ENCODE measurements at regions not wholly inside any gene's neighbourhood (a gene's known extent, or its start where the extent isn't known, plus 50 kb on each side); places are given as distances from the start of the nearest gene placed in this dataset.

DNA sequence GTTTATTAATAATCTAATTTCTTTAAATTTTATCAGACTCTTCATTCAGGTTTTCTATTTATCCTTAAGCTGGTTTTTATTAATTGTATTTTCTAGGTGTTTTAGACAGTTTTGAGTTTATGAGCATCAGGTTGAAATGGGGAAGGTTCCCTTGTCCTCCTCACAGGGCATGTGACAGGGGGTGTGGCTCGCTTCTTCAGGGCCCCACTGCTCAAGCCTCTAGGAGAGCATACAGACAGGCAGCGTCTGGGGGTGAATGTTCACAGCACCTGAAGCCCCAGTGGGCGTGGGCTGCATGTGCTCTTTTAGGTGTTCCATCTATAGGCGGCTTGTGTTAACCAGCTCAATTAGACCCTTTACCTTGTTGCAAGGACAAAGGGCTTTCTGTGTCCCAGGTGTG is 78.2 kb upstream of the RUFY1 start:
- Mint-ChIP-seq H3K4me3 (ENCODE audit: unreplicated experiment) (no peak overlapping the region), H3K4me1 (ENCODE audit: low read depth, unreplicated experiment) (peaks cover 8% of the 10 kb centered on the region), H3K9me3 (ENCODE audit: unreplicated experiment) (no peaks in the 10 kb centered on the region), H3K27ac (ENCODE audit: unreplicated experiment) (no peak overlapping the region), H3K36me3 (ENCODE audit: low read depth, unreplicated experiment) (no peaks in the 10 kb centered on the region), H3K27me3 (ENCODE audit: low read depth, unreplicated experiment) (peaks cover 7% of the 10 kb centered on the region)
- peaks cover 3% of the 10 kb centered on the region for H3K9me3 ChIP-seq (ENCODE audit: insufficient read depth, low read depth, low read length)
- no peak overlapping the region for H3K9ac ChIP-seq (ENCODE audit: low read length)
- no peaks in the 10 kb centered on the region for H3K4me1 ChIP-seq (ENCODE audit: insufficient read depth, low read length)
- no peaks in the 10 kb centered on the region for H3K27me3 ChIP-seq (ENCODE audit: insufficient read depth, low read length)
- H3K79me2 ChIP-seq (ENCODE audit: insufficient read depth, low read length) = no peaks in the 10 kb centered on the region
- no peak overlapping the region for H2AFZ ChIP-seq (ENCODE audit: low read depth, low read length)
- H4K20me1 ChIP-seq (ENCODE audit: insufficient read depth, low read length) = no peaks in the 10 kb centered on the region
- FAIRE-seq = no peak
- no peak overlapping the region for H3K4me3 ChIP-seq (ENCODE audit: insufficient read depth, low read depth, low read length)
- H3K36me3 ChIP-seq (ENCODE audit: insufficient read depth, low read length) = no peaks in the 10 kb centered on the region
- H3K27ac ChIP-seq (ENCODE audit: low read depth, low read length) = no peak overlapping the region
- DNase-seq (ENCODE audit: low read depth) = no peak
- no peak overlapping the region for H3K4me2 ChIP-seq (ENCODE audit: low read length)
- no peak for TF ChIP-seq EZH2 (IDR thresholded peaks at IDR 0.05; ENCODE audit: insufficient read depth, low read length)

DNA sequence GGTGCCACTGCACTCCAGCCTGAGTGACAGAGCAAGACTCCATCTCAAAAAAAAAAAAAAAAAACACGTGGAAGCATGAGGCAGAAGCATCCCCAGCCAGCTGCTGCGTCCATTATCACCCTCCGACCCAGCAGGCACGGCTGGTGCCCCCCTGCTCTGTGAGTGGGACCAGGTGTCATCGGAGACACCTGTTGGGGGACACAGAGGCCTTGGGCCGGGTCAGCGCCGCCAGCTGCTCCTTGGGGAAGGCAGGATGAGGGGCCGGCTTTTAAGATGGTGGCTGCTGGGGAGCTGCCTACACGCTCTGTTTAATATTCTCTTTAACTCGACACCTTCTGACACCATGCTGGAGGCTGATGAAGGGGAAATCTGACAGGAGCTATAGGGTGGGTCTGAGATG is 80.2 kb upstream of the RUFY1 start:
- H3K27ac ChIP-seq (ENCODE audit: low read depth, low read length) = no peak overlapping the region
- H3K4me1 ChIP-seq (ENCODE audit: insufficient read depth, low read length) = no peaks in the 10 kb centered on the region
- no peaks in the 10 kb centered on the region for H3K27me3 Mint-ChIP-seq (ENCODE audit: low read depth, unreplicated experiment)
- no peak overlapping the region for H3K9ac ChIP-seq (ENCODE audit: low read length)
- DNase-seq (ENCODE audit: low read depth) (no peak), FAIRE-seq (no peak)
- no peaks in the 10 kb centered on the region for H3K27me3 ChIP-seq (ENCODE audit: insufficient read depth, low read length)
- no peaks in the 10 kb centered on the region for H4K20me1 ChIP-seq (ENCODE audit: insufficient read depth, low read length)
- H3K4me2 ChIP-seq (ENCODE audit: low read length) = no peak overlapping the region
- no peak overlapping the region for H2AFZ ChIP-seq (ENCODE audit: low read depth, low read length)
- TF ChIP-seq EZH2 (IDR thresholded peaks at IDR 0.05; ENCODE audit: insufficient read depth, low read length) = no peak
- TF ChIP-seq, protein P1, sequence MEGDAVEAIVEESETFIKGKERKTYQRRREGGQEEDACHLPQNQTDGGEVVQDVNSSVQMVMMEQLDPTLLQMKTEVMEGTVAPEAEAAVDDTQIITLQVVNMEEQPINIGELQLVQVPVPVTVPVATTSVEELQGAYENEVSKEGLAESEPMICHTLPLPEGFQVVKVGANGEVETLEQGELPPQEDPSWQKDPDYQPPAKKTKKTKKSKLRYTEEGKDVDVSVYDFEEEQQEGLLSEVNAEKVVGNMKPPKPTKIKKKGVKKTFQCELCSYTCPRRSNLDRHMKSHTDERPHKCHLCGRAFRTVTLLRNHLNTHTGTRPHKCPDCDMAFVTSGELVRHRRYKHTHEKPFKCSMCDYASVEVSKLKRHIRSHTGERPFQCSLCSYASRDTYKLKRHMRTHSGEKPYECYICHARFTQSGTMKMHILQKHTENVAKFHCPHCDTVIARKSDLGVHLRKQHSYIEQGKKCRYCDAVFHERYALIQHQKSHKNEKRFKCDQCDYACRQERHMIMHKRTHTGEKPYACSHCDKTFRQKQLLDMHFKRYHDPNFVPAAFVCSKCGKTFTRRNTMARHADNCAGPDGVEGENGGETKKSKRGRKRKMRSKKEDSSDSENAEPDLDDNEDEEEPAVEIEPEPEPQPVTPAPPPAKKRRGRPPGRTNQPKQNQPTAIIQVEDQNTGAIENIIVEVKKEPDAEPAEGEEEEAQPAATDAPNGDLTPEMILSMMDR (IDR thresholded peaks at IDR 0.05; ENCODE audit: insufficient read depth, low read depth, low read length) = no peak
- H3K36me3 ChIP-seq (ENCODE audit: insufficient read depth, low read length) = no peaks in the 10 kb centered on the region
- peaks cover 2% of the 10 kb centered on the region for H3K4me1 Mint-ChIP-seq (ENCODE audit: low read depth, unreplicated experiment)
- H3K4me3 Mint-ChIP-seq (ENCODE audit: unreplicated experiment) = no peak overlapping the region
- H3K9me3 Mint-ChIP-seq (ENCODE audit: unreplicated experiment) = no peaks in the 10 kb centered on the region
- H3K9me3 ChIP-seq (ENCODE audit: insufficient read depth, low read depth, low read length) = peaks cover 7% of the 10 kb centered on the region
- H3K27ac Mint-ChIP-seq (ENCODE audit: unreplicated experiment) = no peak overlapping the region
- H3K36me3 Mint-ChIP-seq (ENCODE audit: low read depth, unreplicated experiment) = no peaks in the 10 kb centered on the region
- no peak overlapping the region for H3K4me3 ChIP-seq (ENCODE audit: insufficient read depth, low read depth, low read length)
- no peaks in the 10 kb centered on the region for H3K79me2 ChIP-seq (ENCODE audit: insufficient read depth, low read length)

DNA sequence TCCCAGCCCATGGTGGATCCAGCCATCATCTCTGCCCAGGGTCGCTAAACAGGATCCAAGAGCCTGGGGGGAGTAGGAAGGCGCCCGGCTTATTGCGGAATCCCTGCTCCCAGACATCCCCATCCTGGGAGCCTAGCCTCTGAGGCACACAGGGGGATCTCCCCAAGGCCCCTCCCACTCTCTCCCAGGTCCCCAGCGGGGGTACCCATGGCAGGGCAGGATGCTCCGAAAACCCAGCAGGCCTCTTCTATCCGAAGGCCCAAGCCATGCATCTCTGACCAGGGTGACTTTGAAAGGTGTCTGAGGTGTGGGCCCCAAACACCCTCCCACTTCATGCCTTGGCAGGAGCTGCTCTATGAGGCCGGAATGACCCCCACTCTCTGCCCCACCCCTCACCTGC is 81.7 kb upstream of the RUFY1 start:
- no peaks in the 10 kb centered on the region for H3K27me3 Mint-ChIP-seq (ENCODE audit: low read depth, unreplicated experiment)

More for the DNA sequence above, 81.7 kb upstream of the RUFY1 start:
- DNase-seq (ENCODE audit: low read depth) (no peak), FAIRE-seq (no peak)
- H3K4me3 Mint-ChIP-seq (ENCODE audit: unreplicated experiment) = no peak overlapping the region
- no peak overlapping the region for H3K9ac ChIP-seq (ENCODE audit: low read length)
- H2AFZ ChIP-seq (ENCODE audit: low read depth, low read length) = no peak overlapping the region
- no peak for TF ChIP-seq EZH2 (IDR thresholded peaks at IDR 0.05; ENCODE audit: insufficient read depth, low read length)
- TF ChIP-seq, protein P1 (IDR thresholded peaks at IDR 0.05; ENCODE audit: insufficient read depth, low read depth, low read length) = no peak
- H3K36me3 Mint-ChIP-seq (ENCODE audit: low read depth, unreplicated experiment) = no peaks in the 10 kb centered on the region
- H3K27me3 ChIP-seq (ENCODE audit: insufficient read depth, low read length) = no peaks in the 10 kb centered on the region
- no peak overlapping the region for H3K4me2 ChIP-seq (ENCODE audit: low read length)
- H3K4me1 Mint-ChIP-seq (ENCODE audit: low read depth, unreplicated experiment) = no peaks in the 10 kb centered on the region
- H3K27ac Mint-ChIP-seq (ENCODE audit: unreplicated experiment) = no peak overlapping the region
- H3K9me3 Mint-ChIP-seq (ENCODE audit: unreplicated experiment) = no peaks in the 10 kb centered on the region
- H3K9me3 ChIP-seq (ENCODE audit: insufficient read depth, low read depth, low read length) = peaks cover 7% of the 10 kb centered on the region
- no peak overlapping the region for H3K27ac ChIP-seq (ENCODE audit: low read depth, low read length)
- no peaks in the 10 kb centered on the region for H3K4me1 ChIP-seq (ENCODE audit: insufficient read depth, low read length)
- H4K20me1 ChIP-seq (ENCODE audit: insufficient read depth, low read length) = no peaks in the 10 kb centered on the region
- H3K36me3 ChIP-seq (ENCODE audit: insufficient read depth, low read length) = no peaks in the 10 kb centered on the region
- no peaks in the 10 kb centered on the region for H3K79me2 ChIP-seq (ENCODE audit: insufficient read depth, low read length)
- H3K4me3 ChIP-seq (ENCODE audit: insufficient read depth, low read depth, low read length) = no peak overlapping the region

Measured in astrocyte (in vitro differentiated cells and primary cell).